ENCODE measurements at regions not wholly inside any gene's neighbourhood (a gene's known extent, or its start where the extent isn't known, plus 50 kb on each side); places are given as distances from the start of the nearest gene placed in this dataset.
"Not testable (repeated sequence)": the region's sequence is repeated elsewhere in the genome, so short reads cannot be mapped to it uniquely, and the experiment has no call there.

- H3K4me3 ChIP-seq (replicated peaks in 1 of 2; ENCODE audit: low read depth in 2 of 2, low read length in 2 of 2): no peak overlapping the region
- DNase-seq (ENCODE audit: low read depth in 2 of 2): peak; percentile 48 to 88
Observed at GRCh38 chr12:125340791-125341190, 275.6 kb downstream of the AACS start.

GRCh38 chr12:125341422-125341821, 276.2 kb downstream of the AACS start:
- TF ChIP-seq, protein P1, sequence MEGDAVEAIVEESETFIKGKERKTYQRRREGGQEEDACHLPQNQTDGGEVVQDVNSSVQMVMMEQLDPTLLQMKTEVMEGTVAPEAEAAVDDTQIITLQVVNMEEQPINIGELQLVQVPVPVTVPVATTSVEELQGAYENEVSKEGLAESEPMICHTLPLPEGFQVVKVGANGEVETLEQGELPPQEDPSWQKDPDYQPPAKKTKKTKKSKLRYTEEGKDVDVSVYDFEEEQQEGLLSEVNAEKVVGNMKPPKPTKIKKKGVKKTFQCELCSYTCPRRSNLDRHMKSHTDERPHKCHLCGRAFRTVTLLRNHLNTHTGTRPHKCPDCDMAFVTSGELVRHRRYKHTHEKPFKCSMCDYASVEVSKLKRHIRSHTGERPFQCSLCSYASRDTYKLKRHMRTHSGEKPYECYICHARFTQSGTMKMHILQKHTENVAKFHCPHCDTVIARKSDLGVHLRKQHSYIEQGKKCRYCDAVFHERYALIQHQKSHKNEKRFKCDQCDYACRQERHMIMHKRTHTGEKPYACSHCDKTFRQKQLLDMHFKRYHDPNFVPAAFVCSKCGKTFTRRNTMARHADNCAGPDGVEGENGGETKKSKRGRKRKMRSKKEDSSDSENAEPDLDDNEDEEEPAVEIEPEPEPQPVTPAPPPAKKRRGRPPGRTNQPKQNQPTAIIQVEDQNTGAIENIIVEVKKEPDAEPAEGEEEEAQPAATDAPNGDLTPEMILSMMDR (IDR thresholded peaks at IDR 0.05; ENCODE audit: low read depth, low read length): no peak
- no peak overlapping the region for H3K4me3 ChIP-seq (replicated peaks in 1 of 2; ENCODE audit: low read depth in 2 of 2, low read length in 2 of 2)
- no peak for DNase-seq (ENCODE audit: low read depth in 2 of 2)

More at GRCh38 chr12:125340791-125341190, 275.6 kb downstream of the AACS start:
- TF ChIP-seq, protein P1 (IDR thresholded peaks at IDR 0.05; ENCODE audit: low read depth, low read length): no peak

DNA sequence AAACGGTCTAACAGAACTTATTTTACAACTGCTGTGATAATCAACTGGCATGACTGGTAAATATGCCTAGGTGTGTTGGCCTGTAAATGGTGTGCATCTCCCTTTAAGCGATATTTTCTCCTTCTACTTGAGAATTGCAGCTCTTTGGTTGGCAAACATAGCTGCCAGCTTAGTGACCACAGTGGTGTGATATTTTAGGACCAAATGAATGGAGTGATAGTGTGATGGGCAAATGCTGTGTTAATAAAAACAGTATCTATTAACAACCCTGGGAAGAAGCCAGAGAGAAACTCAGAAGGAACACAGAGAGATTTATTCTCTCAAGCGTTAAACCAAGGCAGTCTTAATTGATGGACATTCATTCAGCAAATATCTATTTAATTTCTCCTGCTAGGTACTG, 278.4 kb downstream of the AACS start:
- TF ChIP-seq, protein P1 (IDR thresholded peaks at IDR 0.05; ENCODE audit: low read depth, low read length): no peak
- H3K4me3 ChIP-seq (replicated peaks in 1 of 2; ENCODE audit: low read depth in 2 of 2, low read length in 2 of 2): no peak overlapping the region
- no peak for DNase-seq (ENCODE audit: low read depth in 2 of 2)

- TF ChIP-seq, protein P1 (IDR thresholded peaks at IDR 0.05; ENCODE audit: low read depth, low read length): no peak
- no peak for DNase-seq (ENCODE audit: low read depth in 2 of 2)
- no peak overlapping the region for H3K4me3 ChIP-seq (replicated peaks in 1 of 2; ENCODE audit: low read depth in 2 of 2, low read length in 2 of 2)
Observed at GRCh38 chr12:125346362-125346761, 281.1 kb downstream of the AACS start.

- TF ChIP-seq, protein P1 (IDR thresholded peaks at IDR 0.05; ENCODE audit: low read depth, low read length): no peak
- DNase-seq (ENCODE audit: low read depth in 2 of 2): no peak
- no peak overlapping the region for H3K4me3 ChIP-seq (replicated peaks in 1 of 2; ENCODE audit: low read depth in 2 of 2, low read length in 2 of 2)
Observed at GRCh38 chr12:125351788-125352187, 286.6 kb downstream of the AACS start.

DNA sequence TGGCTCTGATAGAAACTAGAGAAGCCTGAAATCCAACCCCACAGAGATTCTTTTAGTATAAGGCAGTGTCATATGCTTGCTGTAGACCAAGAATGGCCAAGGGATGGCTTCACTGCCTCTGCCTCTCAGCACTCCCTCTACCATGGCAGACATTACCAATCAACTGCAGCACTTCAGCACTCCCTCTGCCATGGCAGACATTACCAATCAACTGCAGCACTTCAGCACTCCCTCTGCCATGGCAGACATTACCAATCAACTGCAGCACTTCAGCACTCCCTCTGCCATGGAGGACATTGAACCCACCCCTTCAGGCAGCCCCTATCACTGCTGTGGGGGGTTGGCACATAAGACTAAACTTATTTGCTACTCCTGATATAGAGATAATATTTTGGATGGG, 287.8 kb downstream of the AACS start:
- DNase-seq (ENCODE audit: low read depth in 2 of 2); H3K4me3 ChIP-seq (replicated peaks in 1 of 2; ENCODE audit: low read depth in 2 of 2, low read length in 2 of 2): not testable (repeated sequence)

- DNase-seq (ENCODE audit: low read depth in 2 of 2): no peak
- TF ChIP-seq, protein P1 (IDR thresholded peaks at IDR 0.05; ENCODE audit: low read depth, low read length): no peak
- no peak overlapping the region for H3K4me3 ChIP-seq (replicated peaks in 1 of 2; ENCODE audit: low read depth in 2 of 2, low read length in 2 of 2)
Observed at GRCh38 chr12:125353871-125354270, 288.6 kb downstream of the AACS start.

Data from cardiac fibroblast (primary cell).